Ascending aorta (tissue), 2 donors: ENCODE measurements at regions not wholly inside any gene's neighbourhood (a gene's known extent, or its start where the extent isn't known, plus 50 kb on each side); places are given as distances from the start of the nearest gene placed in this dataset.

Experiments
- DNase-seq, 2 donors: peaks; one replicate each; pipeline ENCODE4 v3.0.0-alpha.2; 2019; ENCODE audit warnings: low spot score in 2 of 2
- H3K27ac ChIP-seq, 2 donors: fragments of 200-600 bp; sonication (generic); one replicate each; pipeline ENCODE4 v1.5.1; 2016 to 2017; ENCODE audit warnings: mild to moderate bottlenecking in 1 of 2
- H3K27me3 ChIP-seq: fragments of 200-600 bp; sonication (generic); one replicate; pipeline ENCODE4 v1.5.1; 2017
- H3K36me3 ChIP-seq, 2 donors: fragments of 200-600 bp; sonication (generic); one replicate each; pipeline ENCODE4 v1.5.1; 2016
- H3K4me1 ChIP-seq, 2 donors: fragments of 200-600 bp; sonication (generic); one replicate each; pipeline ENCODE4 v1.5.1; 2016 to 2017; ENCODE audit warnings: mild to moderate bottlenecking in 1 of 2
- H3K4me3 ChIP-seq, 2 donors: fragments of 200-600 bp; sonication (generic); one replicate each; pipeline ENCODE4 v1.5.1; 2016 to 2017; ENCODE audit warnings: mild to moderate bottlenecking in 1 of 2
- H3K9me3 ChIP-seq, 2 donors: fragments of 200-600 bp; sonication (generic); one replicate each; pipeline ENCODE4 v1.5.1; 2016
- CTCF ChIP-seq, 3 experiments: fragments of 200-600 bp in 2 of 3; fragments of 450-650 bp in 1 of 3; sonication (generic) in 2 of 3; IDR thresholded peaks; one replicate each; pipeline ENCODE4 v1.5.1; 2016 to 2019; ENCODE audit warnings: antibody characterized with exemption in 3 of 3, mild to moderate bottlenecking in 1 of 3, moderate library complexity in 1 of 3
- intact Hi-C: fragments of 100-400 bp; cut with DNase I; formaldehyde crosslinking; loops from one replicate; pipeline ENCODE4 v1.15.1; 2023

DNA sequence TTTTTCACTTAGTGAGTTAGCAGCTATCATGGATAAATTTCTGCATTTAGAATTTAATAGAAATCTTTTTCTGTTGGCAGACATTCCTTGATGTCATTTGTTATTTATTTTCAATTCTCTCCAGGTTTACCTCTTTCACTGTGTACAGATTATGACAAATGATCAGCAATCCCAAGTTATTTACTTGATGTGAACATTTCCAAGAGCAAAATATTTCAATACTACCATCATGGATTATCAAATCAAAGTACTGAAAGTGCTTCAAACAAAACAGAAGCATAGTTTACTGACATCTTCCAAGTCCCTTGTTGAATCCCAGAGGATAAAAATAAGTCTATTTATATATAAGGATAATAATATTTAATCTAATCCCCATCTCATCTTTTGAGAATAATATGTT is 852.2 kb upstream of the CITED2 start:
- Histone ChIP-seq H3K9me3 (no peaks in the 10 kb centered on the region), H3K4me1 (no peaks in the 10 kb centered on the region), H3K4me3 (no peak overlapping the region), H3K36me3 (no peaks in the 10 kb centered on the region), H3K27ac (no peak overlapping the region), H3K27me3 (no peaks in the 10 kb centered on the region)
- intact Hi-C loops = no loop called here
- TF ChIP-seq CTCF (IDR thresholded peaks at IDR 0.05) = no peak
- DNase-seq = no peak

DNA sequence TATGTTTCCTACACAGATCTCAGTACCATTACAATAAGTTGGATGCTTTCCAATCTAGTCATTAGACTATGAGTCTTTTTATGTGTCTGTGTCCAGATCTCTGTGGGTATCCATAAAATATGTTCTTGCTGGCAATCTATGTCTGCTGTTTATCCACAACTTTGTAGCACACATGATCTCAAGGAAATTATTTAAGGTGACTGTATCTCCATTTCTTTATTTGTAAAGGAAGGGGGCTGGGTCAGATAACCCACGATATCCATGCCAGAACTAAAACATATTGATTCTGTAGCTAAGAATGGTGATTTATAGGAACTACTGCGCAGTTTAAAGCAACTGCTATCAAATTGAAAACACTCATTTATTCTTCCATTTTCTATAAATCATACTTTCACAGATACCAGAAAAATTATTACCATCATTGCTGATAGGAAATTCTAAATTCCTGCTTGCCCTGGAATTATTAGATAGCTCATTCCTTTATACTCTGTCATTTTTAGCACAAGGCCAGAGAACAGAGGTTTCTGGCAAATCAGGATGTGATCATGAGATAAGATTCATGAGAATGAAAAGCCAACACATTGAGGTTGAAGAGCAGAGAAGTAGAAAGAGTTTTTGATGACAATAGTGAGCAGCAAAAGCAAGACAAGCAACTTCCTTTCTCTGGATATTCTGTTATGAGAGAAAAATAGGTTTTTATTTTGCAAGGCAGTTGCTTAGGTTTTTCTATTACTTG is 851.4 kb upstream of the CITED2 start:
- no peak for DNase-seq
- no peak overlapping the region for H3K4me3 ChIP-seq
- H3K4me1 ChIP-seq = no peaks in the 10 kb centered on the region
- intact Hi-C loops = no loop called here
- no peak for TF ChIP-seq CTCF (IDR thresholded peaks at IDR 0.05)
- no peaks in the 10 kb centered on the region for H3K9me3 ChIP-seq
- no peaks in the 10 kb centered on the region for H3K36me3 ChIP-seq
- H3K27me3 ChIP-seq = no peaks in the 10 kb centered on the region
- no peak overlapping the region for H3K27ac ChIP-seq

DNA sequence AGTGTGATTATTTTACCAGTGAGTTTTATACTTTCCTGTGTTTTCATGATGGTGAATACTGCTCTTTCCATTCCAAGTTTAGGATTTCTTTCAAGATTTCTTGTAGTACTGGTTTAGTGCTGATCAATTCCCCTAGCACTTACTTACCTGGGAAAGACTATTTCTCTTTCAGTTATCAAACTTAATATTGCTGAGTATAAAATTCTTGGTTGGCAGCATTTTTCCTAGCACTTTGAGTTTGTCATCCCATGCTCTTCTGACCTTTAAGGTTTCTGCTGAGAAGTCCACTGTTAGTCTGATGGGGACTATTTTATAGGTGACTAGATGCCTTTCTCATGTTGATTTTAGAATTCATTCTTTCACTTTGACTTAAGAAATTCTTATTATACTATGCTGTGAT is 842.8 kb upstream of the CITED2 start:
- Histone ChIP-seq H3K36me3 (no peaks in the 10 kb centered on the region), H3K27ac (no peak overlapping the region), H3K4me3 (no peak overlapping the region), H3K9me3 (peaks cover 4 to 20% of the 10 kb centered on the region in 2 donors), H3K4me1 (no peaks in the 10 kb centered on the region), H3K27me3 (no peaks in the 10 kb centered on the region)
- intact Hi-C loops = no loop called here
- no peak for DNase-seq
- TF ChIP-seq CTCF (IDR thresholded peaks at IDR 0.05) = no peak

GRCh38 chr6:140209775-140210174 is 835.3 kb upstream of the CITED2 start:
- Histone ChIP-seq H3K36me3 (no peaks in the 10 kb centered on the region), H3K4me1 (no peaks in the 10 kb centered on the region), H3K27me3 (no peaks in the 10 kb centered on the region), H3K27ac (no peak overlapping the region), H3K4me3 (no peak overlapping the region), H3K9me3 (no peaks in the 10 kb centered on the region)
- intact Hi-C loops = no loop called here
- TF ChIP-seq CTCF (IDR thresholded peaks at IDR 0.05) = no peak
- DNase-seq = no peak

GRCh38 chr6:140208286-140208685 is 833.8 kb upstream of the CITED2 start:
- intact Hi-C loops = no loop called here
- Histone ChIP-seq H3K9me3 (no peaks in the 10 kb centered on the region), H3K36me3 (no peaks in the 10 kb centered on the region), H3K27me3 (no peaks in the 10 kb centered on the region), H3K27ac (no peak overlapping the region), H3K4me1 (no peaks in the 10 kb centered on the region), H3K4me3 (no peak overlapping the region)
- TF ChIP-seq CTCF (IDR thresholded peaks at IDR 0.05) = no peak
- no peak for DNase-seq
